Lung (tissue), 11 donors: ENCODE measurements at regions not wholly inside any gene's neighbourhood (a gene's known extent, or its start where the extent isn't known, plus 50 kb on each side); places are given as distances from the start of the nearest gene placed in this dataset.

Source experiments
- ATAC-seq: fragments of 200-7000 bp; cut with Tn5 transposase; one replicate; pipeline ENCODE4 v1.9.1; 2020; ENCODE audit warnings: moderate number of reproducible peaks; ENCODE audit not compliant: insufficient read depth, low FRiP score
- DNase-seq, 3 donors: peaks; one replicate each; pipeline ENCODE4 v3.0.0-alpha.2; 2013 to 2017
- H3K27ac ChIP-seq, 2 donors: one replicate each; pipeline ENCODE4 v1.5.1; 2013; ENCODE audit warnings: mild to moderate bottlenecking in 2 of 2, moderate library complexity in 2 of 2, control low read depth in 1 of 2, inconsistent platforms in 1 of 2, low read depth in 1 of 2, low read length in 1 of 2
- H3K27me3 ChIP-seq, 3 donors: one replicate each; pipeline ENCODE4 v1.5.1; 2013; ENCODE audit warnings: low read length in 2 of 3; ENCODE audit not compliant: control insufficient read depth in 3 of 3, insufficient read depth in 3 of 3
- H3K36me3 ChIP-seq, 4 donors: one replicate each; pipeline ENCODE4 v1.5.1; 2013; ENCODE audit warnings: low read length in 4 of 4, mild to moderate bottlenecking in 1 of 4, moderate library complexity in 1 of 4; ENCODE audit not compliant: control insufficient read depth in 4 of 4, insufficient read depth in 4 of 4
- H3K4me1 ChIP-seq, 5 donors: one replicate each; pipeline ENCODE4 v1.5.1; 2013; ENCODE audit warnings: low read length in 5 of 5, mild to moderate bottlenecking in 2 of 5, moderate library complexity in 1 of 5; ENCODE audit not compliant: control insufficient read depth in 5 of 5, insufficient read depth in 5 of 5
- H3K4me3 ChIP-seq: one replicate; pipeline ENCODE4 v1.5.1; 2013; ENCODE audit warnings: mild to moderate bottlenecking, control low read depth, moderate library complexity
- H3K9ac ChIP-seq, 2 donors: one replicate each; pipeline ENCODE4 v1.5.1; 2013; ENCODE audit warnings: low read length in 2 of 2, control low read depth in 1 of 2; ENCODE audit not compliant: insufficient read depth in 1 of 2
- H3K9me3 ChIP-seq, 4 donors: one replicate each; pipeline ENCODE4 v1.5.1; 2013; ENCODE audit warnings: low read length in 3 of 4, mild to moderate bottlenecking in 1 of 4, moderate library complexity in 1 of 4; ENCODE audit not compliant: control insufficient read depth in 4 of 4, insufficient read depth in 3 of 4
- CTCF ChIP-seq: IDR thresholded peaks from 2 replicates; pipeline ENCODE4 v1.5.1; 2012; ENCODE audit warnings: mild to moderate bottlenecking; ENCODE audit errors: control extremely low read depth, extremely low read depth
- WGBS, 2 donors: extraction: QIAGEN DNeasy Blood & Tissue Kit; methylation state at CpG; one replicate each; pipeline ENCODE4 v1.1.7; 2013; 5-methylcytosine and 5-hydroxymethylcytosine counted together
- donor health status: control.
- donor health status: control.
- donor health status: Bipolar disorder and iron deficiency.
- donor health status: healthy.
- donor health status: DM: yes; HTN: yes; CAD: no.

DNA sequence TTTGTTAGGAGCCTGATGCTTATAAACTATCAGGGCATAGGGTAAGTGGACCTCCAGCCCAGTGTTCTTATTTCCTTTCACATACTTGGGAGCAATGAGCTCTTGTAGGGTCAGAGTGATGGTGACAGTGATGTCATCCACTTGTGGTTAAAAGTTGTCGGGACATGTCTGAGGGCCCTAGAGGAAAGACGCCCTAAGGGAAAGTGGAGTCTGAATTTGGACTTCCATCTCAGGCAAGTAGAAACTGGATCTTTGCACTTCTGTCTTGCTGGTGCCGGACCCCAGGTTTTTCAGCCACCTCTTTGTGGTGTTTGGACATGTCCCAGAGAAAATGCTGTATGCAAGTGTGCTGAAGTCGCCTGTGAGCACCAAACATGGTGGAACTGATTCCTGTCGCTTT lies 900.5 kb downstream of the C6orf118 start:
- no peak for TF ChIP-seq CTCF
- Histone ChIP-seq H3K27me3 (no peaks in the 10 kb centered on the region), H3K4me1 (no peaks in the 10 kb centered on the region), H3K9ac (no peak overlapping the region), H3K36me3 (no peaks in the 10 kb centered on the region), H3K27ac (no peak overlapping the region), H3K4me3 (no peak overlapping the region), H3K9me3 (no peaks in the 10 kb centered on the region)
- no peak for DNase-seq
- 82% methylated on average over 5 of the region's 5 CpGs for WGBS, 2 donors
- no peak for ATAC-seq

DNA sequence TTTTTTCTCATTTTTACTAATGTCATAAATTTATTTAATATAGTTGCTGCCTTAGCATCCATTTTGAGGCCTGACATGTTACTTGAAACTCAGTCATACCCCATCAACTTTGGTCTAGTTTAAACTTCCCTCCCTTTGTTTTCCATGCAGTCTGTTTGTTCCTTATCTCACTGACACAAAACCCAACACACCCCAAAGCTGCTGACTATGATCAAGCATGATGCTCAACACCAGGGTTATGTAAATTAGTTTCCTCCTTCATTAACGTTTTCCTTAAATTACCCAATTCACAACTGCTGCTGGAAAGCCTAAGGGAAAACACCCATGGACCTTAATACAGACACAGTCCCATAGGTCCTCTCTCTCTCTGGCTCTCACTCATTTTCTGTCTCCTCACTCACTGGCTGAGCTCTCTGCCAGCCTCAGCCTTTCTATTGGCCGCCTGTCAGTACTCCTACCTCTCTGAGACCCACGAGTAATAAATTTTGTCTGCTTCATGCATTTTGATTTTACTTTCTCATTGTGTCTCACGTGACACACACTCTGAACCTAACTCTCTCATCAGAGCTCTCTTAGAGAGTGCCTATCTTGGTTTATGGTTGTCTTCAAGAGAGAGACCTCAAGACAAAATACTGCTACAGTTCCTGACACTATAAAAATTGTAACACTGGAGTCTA lies 904.5 kb downstream of the C6orf118 start:
- WGBS, 2 donors: 73 to 75% methylated on average over 4 of the region's 4 CpGs
- H3K4me3 ChIP-seq: no peak overlapping the region
- no peaks in the 10 kb centered on the region for H3K36me3 ChIP-seq
- no peak overlapping the region for H3K9ac ChIP-seq
- H3K27me3 ChIP-seq: no peaks in the 10 kb centered on the region
- DNase-seq (no peak), ATAC-seq (no peak)
- H3K27ac ChIP-seq: no peak overlapping the region
- TF ChIP-seq CTCF: no peak
- no peaks in the 10 kb centered on the region for H3K4me1 ChIP-seq
- H3K9me3 ChIP-seq: no peaks in the 10 kb centered on the region

DNA sequence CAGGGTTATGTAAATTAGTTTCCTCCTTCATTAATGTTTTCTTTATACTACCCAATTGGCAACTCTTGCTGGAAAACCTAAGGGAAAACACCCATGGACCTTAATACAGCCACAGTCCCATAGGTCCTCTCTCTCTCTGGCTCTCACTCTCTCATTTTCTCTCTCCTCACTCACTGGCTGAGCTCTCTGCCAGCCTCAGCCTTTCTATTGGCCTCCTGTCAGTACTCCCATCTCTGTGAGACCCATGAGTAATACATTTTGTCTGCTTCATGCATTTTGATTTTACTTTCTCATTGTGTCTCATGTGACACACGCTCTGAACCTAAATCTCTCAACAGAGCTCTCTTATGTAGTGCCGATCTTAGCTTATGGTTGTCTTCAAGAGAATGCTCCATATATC lies 907.5 kb downstream of the C6orf118 start:
- Histone ChIP-seq H3K4me3 (no peak overlapping the region), H3K36me3 (no peaks in the 10 kb centered on the region), H3K9me3 (no peaks in the 10 kb centered on the region), H3K9ac (no peak overlapping the region), H3K27ac (no peak overlapping the region), H3K4me1 (no peaks in the 10 kb centered on the region), H3K27me3 (no peaks in the 10 kb centered on the region)
- 96 to 97% methylated on average over 2 of the region's 2 CpGs for WGBS, 2 donors
- ATAC-seq: no peak
- TF ChIP-seq CTCF: no peak
- no peak for DNase-seq

GRCh38 chr6:164398647-164399046 lies 910.8 kb downstream of the C6orf118 start:
- no peaks in the 10 kb centered on the region for H3K27me3 ChIP-seq
- H3K4me1 ChIP-seq: peaks cover 0 to 4% (median 0%) of the 10 kb centered on the region in 5 donors
- ATAC-seq (no peak), DNase-seq (no peak)
- no peaks in the 10 kb centered on the region for H3K9me3 ChIP-seq
- no peak for TF ChIP-seq CTCF
- no peak overlapping the region for H3K4me3 ChIP-seq
- WGBS, 2 donors: 50 to 58% methylated on average over 1 of the region's 1 CpG
- no peaks in the 10 kb centered on the region for H3K36me3 ChIP-seq
- H3K9ac ChIP-seq: no peak overlapping the region
- H3K27ac ChIP-seq: no peak overlapping the region
